ENCODE measurements at regions not wholly inside any gene's neighbourhood (a gene's known extent, or its start where the extent isn't known, plus 50 kb on each side); places are given as distances from the start of the nearest gene placed in this dataset.
"Not testable (repeated sequence)": the region's sequence is repeated elsewhere in the genome, so short reads cannot be mapped to it uniquely, and the experiment has no call there.

- no peak for DNase-seq
Observed at GRCh38 chr16:5214466-5214865, 116.9 kb upstream of the EEF2KMT start.

- not testable (repeated sequence) for DNase-seq
Observed at GRCh38 chr16:5212501-5212900, 114.9 kb upstream of the EEF2KMT start.

- DNase-seq = not testable (repeated sequence)
Observed at GRCh38 chr16:5207862-5208498, 110.4 kb upstream of the EEF2KMT start.

- no peak for DNase-seq
Observed at GRCh38 chr16:5207001-5207523, 109.5 kb upstream of the EEF2KMT start.

GRCh38 chr16:5206331-5206990, 108.9 kb upstream of the EEF2KMT start:
- no peak for DNase-seq

GRCh38 chr16:5205361-5206040, 107.9 kb upstream of the EEF2KMT start:
- no peak for DNase-seq

GRCh38 chr16:5203675-5204074, 106.1 kb upstream of the EEF2KMT start:
- DNase-seq = not testable (repeated sequence)

- no peak for DNase-seq
Observed at GRCh38 chr16:5200123-5200522, 102.5 kb upstream of the EEF2KMT start.

- DNase-seq = no peak
Observed at GRCh38 chr16:5196204-5196603, 98.6 kb upstream of the EEF2KMT start.

GRCh38 chr16:5193861-5194260, 96.3 kb upstream of the EEF2KMT start:
- DNase-seq = no peak

GRCh38 chr16:5188989-5189352, 91.4 kb upstream of the EEF2KMT start:
- DNase-seq = no peak

GRCh38 chr16:5188318-5188988, 90.9 kb upstream of the EEF2KMT start:
- no peak for DNase-seq

- no peak for DNase-seq
Observed at GRCh38 chr16:5187402-5187952, 89.9 kb upstream of the EEF2KMT start.

GRCh38 chr16:5186381-5186903, 88.8 kb upstream of the EEF2KMT start:
- DNase-seq = no peak

GRCh38 chr16:5176505-5176904, 78.9 kb upstream of the EEF2KMT start:
- no peak for DNase-seq

- no peak for DNase-seq
Observed at GRCh38 chr16:5175266-5175665, 77.7 kb upstream of the EEF2KMT start.

GRCh38 chr16:5166486-5166885, 68.9 kb upstream of the EEF2KMT start:
- no peak for DNase-seq

- DNase-seq = not testable (repeated sequence)
Observed at GRCh38 chr16:5165429-5165828, 67.8 kb upstream of the EEF2KMT start.

GRCh38 chr16:5162801-5163200, 65.2 kb upstream of the EEF2KMT start:
- not testable (repeated sequence) for DNase-seq

- not testable (repeated sequence) for DNase-seq
Observed at GRCh38 chr16:5161888-5162287, 64.3 kb upstream of the EEF2KMT start.

- DNase-seq = not testable (repeated sequence)
Observed at GRCh38 chr16:5160010-5160409, 62.4 kb upstream of the EEF2KMT start.

GRCh38 chr16:5159537-5159936, 61.9 kb upstream of the EEF2KMT start:
- not testable (repeated sequence) for DNase-seq

GRCh38 chr16:5158494-5158893, 60.9 kb upstream of the EEF2KMT start:
- no peak for DNase-seq

Measured in activated CD4-positive, alpha-beta T cell treated with anti-CD3 and anti-CD28 coated beads, Interleukin-2, amount 50 U/mL, for 1 hour (primary cell).